K562 (cell line): ENCODE measurements at regions not wholly inside any gene's neighbourhood (a gene's known extent, or its start where the extent isn't known, plus 50 kb on each side); places are given as distances from the start of the nearest gene placed in this dataset.

Source experiments
- ATAC-seq: fragments of 200-7000 bp; cut with Tn5 transposase; 3 replicates; pipeline ENCODE4 v1.9.1; 2020; ENCODE audit warnings: moderate library complexity
- BruUV-seq: library from RNA; stranded (reverse); fragments of 400-500 nt; replicated peaks from 2 replicates; lab custom pipeline; 2021; lab: Mats Ljungman, UMichigan
- CTCF ChIA-PET: fragments of 300-600 bp; formaldehyde crosslinking; extraction: SDS; loops from one replicate; lab custom pipeline; 2021; ENCODE audit warnings: low intra/inter-chr PET ratio; lab: Yijun Ruan, JAX
- POLR2A ChIA-PET: fragments of 300-600, 350-650 bp; sonication (Branson Sonifier 250); formaldehyde crosslinking; extraction: SDS; loops from one replicate; lab custom pipeline; 2021; ENCODE audit warnings: antibody characterized with exemption, inconsistent platforms; lab: Yijun Ruan, JAX
- DNase-seq, 4 experiments: peaks; one replicate each; pipeline versions ENCODE4 v3.0.0 to v3.0.0-alpha.2; 2011 to 2018; ENCODE audit warnings: low spot score in 3 of 4, mixed read lengths in 3 of 4; ENCODE audit errors: extremely low read depth in 1 of 4
- FAIRE-seq: peaks from 2 replicates; lab custom pipeline; 2011; peaks lifted over from hg19 to GRCh38; lab: Jason Lieb, UNC
- H2AFZ ChIP-seq: 2 replicates; pipeline ENCODE4 v1.6.0; 2011; ENCODE audit warnings: low read depth, low read length, control low read depth, inconsistent platforms
- H3K27ac ChIP-seq: fragments of 200-600 bp; 3 replicates; pipeline ENCODE4 v1.8.0; 2011; ENCODE audit warnings: low read depth, mild to moderate bottlenecking, control low read depth, inconsistent platforms, low read length, moderate library complexity, mixed read lengths; ENCODE audit errors: extremely low read depth
- H3K27me3 ChIP-seq, 2 experiments: fragments of 300-600 bp in 1 of 2; 2 replicates in 1 of 2; 3 replicates in 1 of 2; pipeline versions ENCODE4 v1.6.0 to v1.8.0; 2011; ENCODE audit warnings: inconsistent platforms in 2 of 2, low read length in 2 of 2, mild to moderate bottlenecking in 1 of 2, mixed read lengths in 1 of 2, moderate library complexity in 1 of 2; ENCODE audit not compliant: control insufficient read depth in 2 of 2, insufficient read depth in 2 of 2
- H3K36me3 ChIP-seq: fragments of 300-600 bp; 3 replicates; pipeline ENCODE4 v1.8.0; 2011; ENCODE audit warnings: mild to moderate bottlenecking, low read length, inconsistent platforms; ENCODE audit not compliant: control insufficient read depth, insufficient read depth
- H3K4me1 ChIP-seq, 2 experiments: fragments of 200-600 bp in 1 of 2; replicated peaks in 1 of 2; 2 replicates in 1 of 2; 3 replicates in 1 of 2; pipeline versions ENCODE4 v1.5.1 to v1.8.0; 2011; ENCODE audit warnings: inconsistent platforms in 2 of 2, low read length in 2 of 2, mild to moderate bottlenecking in 1 of 2, mixed read lengths in 1 of 2, moderate library complexity in 1 of 2; ENCODE audit not compliant: control insufficient read depth in 2 of 2, insufficient read depth in 2 of 2
- H3K4me2 ChIP-seq: 2 replicates; pipeline ENCODE4 v1.6.1; 2011; ENCODE audit warnings: low read length, control low read depth, inconsistent platforms, mixed read lengths; ENCODE audit not compliant: insufficient read depth
- H3K4me3 ChIP-seq: fragments of 200-600 bp; sonication (generic), shearing (Covaris generic); 2 replicates; pipeline ENCODE4 v1.5.1; 2016; ENCODE audit warnings: control low read depth, inconsistent platforms
- H3K79me2 ChIP-seq: fragments of 200-600 bp; 3 replicates; pipeline ENCODE4 v1.8.0; 2011; ENCODE audit warnings: low read length, inconsistent platforms; ENCODE audit not compliant: control insufficient read depth, insufficient read depth
- H3K9ac ChIP-seq, 2 experiments: 2 replicates each; pipeline versions ENCODE4 v1.6.0 to v1.6.1; 2011; ENCODE audit warnings: low read depth in 2 of 2, low read length in 2 of 2, control low read depth in 1 of 2, inconsistent platforms in 1 of 2, mild to moderate bottlenecking in 1 of 2, mixed read lengths in 1 of 2; ENCODE audit not compliant: insufficient read depth in 1 of 2
- H3K9me1 ChIP-seq: one replicate; pipeline ENCODE4 v1.6.0; 2011; ENCODE audit warnings: inconsistent platforms, mild to moderate bottlenecking, low read length, moderate library complexity; ENCODE audit not compliant: control insufficient read depth, insufficient read depth
- H3K9me3 ChIP-seq: replicated peaks from 2 replicates; pipeline ENCODE4 v1.5.1; 2011; ENCODE audit warnings: low read depth, low read length, inconsistent platforms; ENCODE audit not compliant: control insufficient read depth, insufficient read depth
- H4K20me1 ChIP-seq: replicated peaks from 2 replicates; pipeline ENCODE4 v1.6.1; 2011; ENCODE audit warnings: low read length, inconsistent platforms, mixed read lengths; ENCODE audit not compliant: control insufficient read depth, insufficient read depth
- FOXA3 ChIP-seq, 2 experiments: fragments of 450-650 bp in 1 of 2; sonication (generic) in 1 of 2; formaldehyde crosslinking; IDR thresholded peaks in 1 of 2; conservative IDR thresholded peaks in 1 of 2; 2 replicates each; pipeline versions ENCODE4 v1.4.0 to v1.8.0; 2020 to 2022; ENCODE audit warnings: mild to moderate bottlenecking in 2 of 2, missing genetic modification reagents in 1 of 2
- GABPB2 ChIP-seq: fragments of 250-450 bp; sonication (Bioruptor Pico); conservative IDR thresholded peaks from 2 replicates; pipeline ENCODE4 v1.5.1; 2021; ENCODE audit warnings: mild to moderate bottlenecking
- NR2F6 ChIP-seq: fragments of 450-650 bp; formaldehyde crosslinking; IDR thresholded peaks from 2 replicates; pipeline ENCODE4 v1.4.0; 2020; ENCODE audit warnings: mild to moderate bottlenecking
- RBM17 ChIP-seq: fragments of 200-400 bp; formaldehyde crosslinking; IDR thresholded peaks from 2 replicates; pipeline ENCODE4 v1.6.1; 2017; ENCODE audit warnings: low read depth, mild to moderate bottlenecking, low read length, borderline replicate concordance
- XRCC3 ChIP-seq: fragments of 450-650 bp; IDR thresholded peaks from 2 replicates; pipeline ENCODE4 v1.6.1; 2017; ENCODE audit warnings: mild to moderate bottlenecking, moderate library complexity
- WGBS: fragments of 100-300 bp; shearing (Covaris generic); methylation state at CpG from one replicate; pipeline ENCODE4 v1.1.6; 2016; ENCODE audit warnings: low coverage, mixed read lengths; ENCODE audit not compliant: insufficient coverage; ENCODE audit errors: missing lambda C conversion rate; 5-methylcytosine and 5-hydroxymethylcytosine counted together
- in situ Hi-C: fragments of 300-500 bp; cut with MboI; formaldehyde crosslinking; loops from 4 replicates; pipeline ENCODE4 v1.15.0; 2018; ENCODE audit warnings: inconsistent platforms, mixed read lengths
- intact Hi-C: fragments of 100-400 bp; cut with micrococcal nuclease; formaldehyde crosslinking; loops from 2 replicates; pipeline ENCODE4 v1.14.2; 2022
- TF ChIP-seq, protein P1 (sequence below): sonication (generic); formaldehyde crosslinking; IDR thresholded peaks from 2 replicates; pipeline ENCODE4 v1.8.0; 2022; ENCODE audit warnings: missing genetic modification reagents, mild to moderate bottlenecking, borderline replicate concordance
- TF ChIP-seq, protein P2 (sequence below): IDR thresholded peaks from 2 replicates; pipeline ENCODE4 v1.6.1; 2016; ENCODE audit warnings: missing genetic modification characterization, missing compliant biosample characterization

DNA sequence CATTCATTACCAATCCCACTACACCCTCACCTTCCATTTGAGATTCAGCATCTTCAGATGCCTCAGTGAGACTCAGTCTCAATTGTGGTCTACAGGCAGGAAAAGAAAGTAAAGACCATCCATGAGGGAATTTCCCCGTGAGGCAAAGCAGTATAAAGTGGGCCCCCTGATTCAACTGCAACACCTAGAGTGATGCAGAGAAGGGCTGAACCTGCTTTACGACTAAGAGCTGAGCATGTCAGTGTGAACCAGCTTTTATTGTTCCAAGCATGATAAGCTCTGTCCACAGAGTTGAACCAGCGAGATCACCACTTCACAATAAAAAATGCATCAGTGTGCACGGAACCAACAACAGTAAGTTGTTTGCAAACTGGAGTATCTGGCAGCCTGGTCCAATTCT lies 357.6 kb upstream of the ATP5MC3 start:
- POLR2A ChIA-PET = interaction anchor here (0.6 kb wide), 1 partner anchor 546 kb away, joined by 3 read pairs; no protein-coding TSS in a partner anchor
- ATAC-seq (no peak), FAIRE-seq (no peak), DNase-seq (no peak)
- CTCF ChIA-PET = no interaction called here
- no peaks in the 10 kb centered on the region for H4K20me1 ChIP-seq
- 6% methylated on average over 4 of the region's 4 CpGs for WGBS
- in situ Hi-C loops (no loop called here), intact Hi-C loops (no loop called here)
- no peak overlapping the region for H2AFZ ChIP-seq
- no TSS peak for BruUV-seq
- no peaks in the 10 kb centered on the region for H3K79me2 ChIP-seq
- no peaks in the 10 kb centered on the region for H3K9me3 ChIP-seq
- H3K9me1 ChIP-seq = no peaks in the 10 kb centered on the region
- H3K4me1 ChIP-seq = no peaks in the 10 kb centered on the region
- H3K4me2 ChIP-seq = no peak overlapping the region
- H3K4me3 ChIP-seq = no peak overlapping the region
- H3K9ac ChIP-seq = no peak overlapping the region
- no peaks in the 10 kb centered on the region for H3K36me3 ChIP-seq
- H3K27me3 ChIP-seq = no peaks in the 10 kb centered on the region
- no peak overlapping the region for H3K27ac ChIP-seq
- TF ChIP-seq XRCC3 (no peak), GABPB2 (no peak), FOXA3 (CRISPR knock-in tag; conservative IDR thresholded peaks at IDR 0.05 in 1 of 2, IDR thresholded peaks at IDR 0.05 in 1 of 2) (no peak), NR2F6 (CRISPR knock-in tag) (no peak), RBM17 (no peak)
- TF ChIP-seq, protein P1, sequence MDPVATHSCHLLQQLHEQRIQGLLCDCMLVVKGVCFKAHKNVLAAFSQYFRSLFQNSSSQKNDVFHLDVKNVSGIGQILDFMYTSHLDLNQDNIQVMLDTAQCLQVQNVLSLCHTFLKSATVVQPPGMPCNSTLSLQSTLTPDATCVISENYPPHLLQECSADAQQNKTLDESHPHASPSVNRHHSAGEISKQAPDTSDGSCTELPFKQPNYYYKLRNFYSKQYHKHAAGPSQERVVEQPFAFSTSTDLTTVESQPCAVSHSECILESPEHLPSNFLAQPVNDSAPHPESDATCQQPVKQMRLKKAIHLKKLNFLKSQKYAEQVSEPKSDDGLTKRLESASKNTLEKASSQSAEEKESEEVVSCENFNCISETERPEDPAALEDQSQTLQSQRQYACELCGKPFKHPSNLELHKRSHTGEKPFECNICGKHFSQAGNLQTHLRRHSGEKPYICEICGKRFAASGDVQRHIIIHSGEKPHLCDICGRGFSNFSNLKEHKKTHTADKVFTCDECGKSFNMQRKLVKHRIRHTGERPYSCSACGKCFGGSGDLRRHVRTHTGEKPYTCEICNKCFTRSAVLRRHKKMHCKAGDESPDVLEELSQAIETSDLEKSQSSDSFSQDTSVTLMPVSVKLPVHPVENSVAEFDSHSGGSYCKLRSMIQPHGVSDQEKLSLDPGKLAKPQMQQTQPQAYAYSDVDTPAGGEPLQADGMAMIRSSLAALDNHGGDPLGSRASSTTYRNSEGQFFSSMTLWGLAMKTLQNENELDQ (CRISPR knock-in tag) = no peak
- TF ChIP-seq, protein P2, sequence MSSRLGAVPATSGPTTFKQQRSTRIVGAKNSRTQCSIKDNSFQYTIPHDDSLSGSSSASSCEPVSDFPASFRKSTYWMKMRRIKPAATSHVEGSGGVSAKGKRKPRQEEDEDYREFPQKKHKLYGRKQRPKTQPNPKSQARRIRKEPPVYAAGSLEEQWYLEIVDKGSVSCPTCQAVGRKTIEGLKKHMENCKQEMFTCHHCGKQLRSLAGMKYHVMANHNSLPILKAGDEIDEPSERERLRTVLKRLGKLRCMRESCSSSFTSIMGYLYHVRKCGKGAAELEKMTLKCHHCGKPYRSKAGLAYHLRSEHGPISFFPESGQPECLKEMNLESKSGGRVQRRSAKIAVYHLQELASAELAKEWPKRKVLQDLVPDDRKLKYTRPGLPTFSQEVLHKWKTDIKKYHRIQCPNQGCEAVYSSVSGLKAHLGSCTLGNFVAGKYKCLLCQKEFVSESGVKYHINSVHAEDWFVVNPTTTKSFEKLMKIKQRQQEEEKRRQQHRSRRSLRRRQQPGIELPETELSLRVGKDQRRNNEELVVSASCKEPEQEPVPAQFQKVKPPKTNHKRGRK (tag) = no peak
